Calu3 (cell line): ENCODE measurements at regions not wholly inside any gene's neighbourhood (a gene's known extent, or its start where the extent isn't known, plus 50 kb on each side); places are given as distances from the start of the nearest gene placed in this dataset.
"Not testable (repeated sequence)": the region's sequence is repeated elsewhere in the genome, so short reads cannot be mapped to it uniquely, and the experiment has no call there.

Experiments used
- BruUV-seq: library from RNA; stranded (reverse); fragments of 400-500 nt; replicated peaks from 2 replicates; lab custom pipeline; 2021; lab: Mats Ljungman, UMichigan
- CTCF ChIA-PET: fragments of 300-600 bp; sonication (Branson Sonifier 250); formaldehyde crosslinking; loops from one replicate; lab custom pipeline; 2022; ENCODE audit warnings: antibody characterized with exemption; lab: Charles Lee
- DNase-seq: peaks from one replicate; pipeline ENCODE4 v3.0.0; 2022
- H3K27ac Mint-ChIP-seq: one replicate; pipeline ENCODE4 v1.8.0; 2022; ENCODE audit warnings: mixed read lengths; ENCODE audit not compliant: unreplicated experiment
- H3K27me3 Mint-ChIP-seq: one replicate; pipeline ENCODE4 v1.8.0; 2022; ENCODE audit warnings: mixed read lengths; ENCODE audit not compliant: unreplicated experiment
- H3K36me3 Mint-ChIP-seq: one replicate; pipeline ENCODE4 v1.8.0; 2022; ENCODE audit warnings: mild to moderate bottlenecking, moderate library complexity, mixed read lengths; ENCODE audit not compliant: insufficient read depth, unreplicated experiment
- H3K4me1 Mint-ChIP-seq: one replicate; pipeline ENCODE4 v1.8.0; 2022; ENCODE audit warnings: mild to moderate bottlenecking, low read depth, mixed read lengths; ENCODE audit not compliant: unreplicated experiment
- H3K4me3 Mint-ChIP-seq: one replicate; pipeline ENCODE4 v1.8.0; 2022; ENCODE audit warnings: mild to moderate bottlenecking, low read depth, moderate library complexity, mixed read lengths; ENCODE audit not compliant: unreplicated experiment
- H3K9me3 Mint-ChIP-seq: one replicate; pipeline ENCODE4 v1.8.0; 2022; ENCODE audit warnings: low read depth, mixed read lengths; ENCODE audit not compliant: unreplicated experiment
- intact Hi-C: fragments of 100-400 bp; cut with micrococcal nuclease; formaldehyde crosslinking; loops from one replicate; pipeline ENCODE4 v1.10.0; 2022; ENCODE audit not compliant: unreplicated experiment
- TF ChIP-seq, protein P1 (sequence below): fragments of 200-600 bp; IDR thresholded peaks from one replicate; pipeline ENCODE4 v1.8.0; 2022; ENCODE audit warnings: antibody characterized with exemption; ENCODE audit not compliant: unreplicated experiment

DNA sequence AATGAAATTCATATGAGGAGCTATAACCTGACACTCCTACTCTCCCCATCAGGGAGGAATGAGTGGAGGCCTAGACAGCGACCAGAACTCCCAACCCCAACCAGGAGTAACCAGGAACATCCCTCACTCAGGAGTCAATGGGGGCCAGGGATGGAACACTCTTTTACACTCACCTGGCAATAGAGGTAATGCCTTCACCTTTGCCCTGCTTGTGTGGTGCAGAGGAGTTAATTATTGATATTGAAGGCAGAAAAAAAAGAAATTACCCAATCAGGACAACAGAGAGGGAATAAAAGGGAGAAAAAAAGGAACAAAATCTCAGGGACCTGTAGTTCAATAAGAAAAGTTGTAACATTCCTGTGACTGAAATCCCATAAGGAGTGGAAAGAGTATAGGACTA is 141.5 kb downstream of the PPP4R3C start:
- no peak overlapping the region for H3K27ac Mint-ChIP-seq
- CTCF ChIA-PET: no interaction called here

DNA sequence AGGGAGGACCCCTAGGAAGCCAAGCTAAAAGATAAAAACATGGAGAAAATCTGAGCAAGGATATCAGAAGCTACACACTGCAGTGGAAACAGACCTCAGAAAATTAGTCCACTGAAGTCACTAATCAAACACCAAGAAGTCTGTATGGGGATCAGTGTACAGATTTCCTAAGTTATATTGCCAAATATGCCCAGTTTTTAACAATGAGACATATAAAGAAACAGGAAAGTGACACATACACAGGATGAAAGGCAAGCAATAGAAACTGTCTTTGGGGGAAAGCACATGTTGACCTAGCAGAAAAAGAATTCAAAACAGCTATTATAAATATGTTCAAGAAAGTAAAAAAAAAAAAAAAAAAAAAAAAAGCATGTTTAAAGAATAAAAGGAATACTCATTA is 153.7 kb downstream of the PPP4R3C start:
- H3K4me1 Mint-ChIP-seq: no peaks in the 10 kb centered on the region
- H3K27ac Mint-ChIP-seq: no peak overlapping the region
- TF ChIP-seq, protein P1, sequence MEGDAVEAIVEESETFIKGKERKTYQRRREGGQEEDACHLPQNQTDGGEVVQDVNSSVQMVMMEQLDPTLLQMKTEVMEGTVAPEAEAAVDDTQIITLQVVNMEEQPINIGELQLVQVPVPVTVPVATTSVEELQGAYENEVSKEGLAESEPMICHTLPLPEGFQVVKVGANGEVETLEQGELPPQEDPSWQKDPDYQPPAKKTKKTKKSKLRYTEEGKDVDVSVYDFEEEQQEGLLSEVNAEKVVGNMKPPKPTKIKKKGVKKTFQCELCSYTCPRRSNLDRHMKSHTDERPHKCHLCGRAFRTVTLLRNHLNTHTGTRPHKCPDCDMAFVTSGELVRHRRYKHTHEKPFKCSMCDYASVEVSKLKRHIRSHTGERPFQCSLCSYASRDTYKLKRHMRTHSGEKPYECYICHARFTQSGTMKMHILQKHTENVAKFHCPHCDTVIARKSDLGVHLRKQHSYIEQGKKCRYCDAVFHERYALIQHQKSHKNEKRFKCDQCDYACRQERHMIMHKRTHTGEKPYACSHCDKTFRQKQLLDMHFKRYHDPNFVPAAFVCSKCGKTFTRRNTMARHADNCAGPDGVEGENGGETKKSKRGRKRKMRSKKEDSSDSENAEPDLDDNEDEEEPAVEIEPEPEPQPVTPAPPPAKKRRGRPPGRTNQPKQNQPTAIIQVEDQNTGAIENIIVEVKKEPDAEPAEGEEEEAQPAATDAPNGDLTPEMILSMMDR: no peak
- no peak for DNase-seq
- H3K4me3 Mint-ChIP-seq: no peak overlapping the region
- no TSS peak for BruUV-seq
- no peaks in the 10 kb centered on the region for H3K9me3 Mint-ChIP-seq
- intact Hi-C loops: no loop called here
- no peaks in the 10 kb centered on the region for H3K36me3 Mint-ChIP-seq
- H3K27me3 Mint-ChIP-seq: no peaks in the 10 kb centered on the region
- CTCF ChIA-PET: no interaction called here

More for the DNA sequence above, 141.5 kb downstream of the PPP4R3C start:
- Mint-ChIP-seq H3K9me3 (no peaks in the 10 kb centered on the region), H3K36me3 (peaks cover 5% of the 10 kb centered on the region), H3K4me3 (no peak overlapping the region), H3K27me3 (no peaks in the 10 kb centered on the region), H3K4me1 (peaks cover 6% of the 10 kb centered on the region)
- BruUV-seq: no TSS peak
- intact Hi-C loops: no loop called here
- TF ChIP-seq, protein P1: no peak
- DNase-seq: no peak

DNA sequence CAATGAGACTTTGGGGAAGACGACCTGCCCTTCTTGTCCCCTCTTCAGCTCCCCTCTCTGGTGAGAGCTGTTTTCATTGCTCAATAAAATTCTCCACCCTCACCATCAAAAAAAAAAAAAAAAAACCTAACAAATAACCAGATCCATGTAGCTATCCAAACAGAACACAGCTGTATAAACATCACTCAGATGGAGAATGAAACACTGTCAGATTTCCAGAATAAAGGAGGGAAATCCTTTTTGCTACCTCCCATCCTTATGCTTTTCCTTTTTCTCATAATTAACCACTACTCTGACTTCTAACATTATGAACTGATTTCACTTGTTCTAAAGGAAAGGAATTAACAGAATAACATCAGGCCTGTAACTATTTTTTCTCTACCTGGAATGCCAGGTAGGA is 155.6 kb downstream of the PPP4R3C start:
- BruUV-seq: no TSS peak
- H3K27ac Mint-ChIP-seq: no peak overlapping the region
- peaks cover under 1% of the 10 kb centered on the region for H3K9me3 Mint-ChIP-seq
- no peak for DNase-seq
- H3K4me1 Mint-ChIP-seq: no peaks in the 10 kb centered on the region
- no peaks in the 10 kb centered on the region for H3K36me3 Mint-ChIP-seq
- CTCF ChIA-PET: no interaction called here
- intact Hi-C loops: no loop called here
- H3K4me3 Mint-ChIP-seq: no peak overlapping the region
- TF ChIP-seq, protein P1: no peak
- H3K27me3 Mint-ChIP-seq: no peaks in the 10 kb centered on the region

DNA sequence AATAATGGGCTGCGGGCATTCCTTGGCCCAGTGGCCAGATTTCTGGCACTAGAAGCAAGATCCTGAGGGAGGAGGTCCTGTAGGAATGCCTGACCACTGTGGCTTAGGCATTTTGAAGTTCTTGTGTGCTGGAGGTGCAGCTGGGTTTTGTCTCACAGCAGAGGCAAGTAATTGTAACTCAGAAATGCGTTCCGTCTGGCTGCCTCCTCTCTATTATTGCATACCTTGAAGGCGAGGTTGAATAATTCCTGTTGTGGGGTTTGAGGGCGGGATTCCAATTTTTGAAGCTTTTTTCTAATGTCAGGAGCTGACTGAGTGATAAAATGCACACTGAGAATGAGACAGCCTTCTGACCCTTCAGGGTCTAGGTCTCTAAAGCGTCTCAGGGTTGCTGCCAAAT is 170.6 kb downstream of the PPP4R3C start:
- CTCF ChIA-PET, intact Hi-C loops, H3K9me3 Mint-ChIP-seq, DNase-seq, H3K36me3 Mint-ChIP-seq, H3K4me3 Mint-ChIP-seq, H3K27me3 Mint-ChIP-seq, H3K4me1 Mint-ChIP-seq, BruUV-seq, H3K27ac Mint-ChIP-seq: not testable (repeated sequence)

DNA sequence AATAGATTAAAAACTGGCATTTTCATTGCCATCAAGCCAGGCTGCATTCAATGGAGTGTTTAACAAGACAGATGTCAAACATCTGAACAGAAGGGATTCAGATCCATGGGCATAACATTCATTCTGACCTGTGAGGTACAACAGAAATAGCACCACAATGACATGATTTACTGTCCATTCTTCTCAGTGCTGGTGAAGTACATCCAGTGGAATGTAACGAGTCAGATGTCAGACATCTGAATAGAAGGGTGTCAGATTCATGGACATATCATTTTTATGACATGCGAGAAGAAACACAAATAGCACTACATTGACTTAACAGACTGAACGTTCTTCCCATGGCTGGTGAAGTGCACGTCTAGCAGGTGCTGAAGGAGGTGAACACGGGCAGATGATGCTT is 186.4 kb downstream of the PPP4R3C start:
- H3K4me3 Mint-ChIP-seq: no peak overlapping the region
- H3K9me3 Mint-ChIP-seq: no peaks in the 10 kb centered on the region
- H3K27ac Mint-ChIP-seq: no peak overlapping the region
- H3K36me3 Mint-ChIP-seq: no peaks in the 10 kb centered on the region
- no peaks in the 10 kb centered on the region for H3K27me3 Mint-ChIP-seq
- intact Hi-C loops: no loop called here
- no peak for DNase-seq
- H3K4me1 Mint-ChIP-seq: no peaks in the 10 kb centered on the region
- TF ChIP-seq, protein P1: no peak
- CTCF ChIA-PET: no interaction called here
- no TSS peak for BruUV-seq
